ENCODE measurements at regions not wholly inside any gene's neighbourhood (a gene's known extent, or its start where the extent isn't known, plus 50 kb on each side); places are given as distances from the start of the nearest gene placed in this dataset.

- no peak for DNase-seq
Observed at GRCh38 chr4:11039634-11040131, 355.1 kb upstream of the CLNK start.

- no peak for DNase-seq
Observed at GRCh38 chr4:11038926-11039325, 354.4 kb upstream of the CLNK start.

GRCh38 chr4:11037637-11038036, 353.1 kb upstream of the CLNK start:
- DNase-seq = no peak

- no peak for DNase-seq
Observed at GRCh38 chr4:11028334-11028733, 343.8 kb upstream of the CLNK start.

GRCh38 chr4:11021333-11021732, 336.8 kb upstream of the CLNK start:
- DNase-seq = no peak

- DNase-seq = no peak
Observed at GRCh38 chr4:11019451-11020240, 335.1 kb upstream of the CLNK start.

- no peak for DNase-seq
Observed at GRCh38 chr4:11014199-11014598, 329.6 kb upstream of the CLNK start.

GRCh38 chr4:11013094-11013664, 328.6 kb upstream of the CLNK start:
- DNase-seq = no peak

- DNase-seq = no peak
Observed at GRCh38 chr4:11011249-11011648, 326.7 kb upstream of the CLNK start.

GRCh38 chr4:11010624-11011023, 326.1 kb upstream of the CLNK start:
- DNase-seq = no peak

- no peak for DNase-seq
Observed at GRCh38 chr4:11009281-11009680, 324.7 kb upstream of the CLNK start.

GRCh38 chr4:11005300-11005699, 320.7 kb upstream of the CLNK start:
- no peak for DNase-seq

- DNase-seq = no peak
Observed at GRCh38 chr4:11004818-11005217, 320.2 kb upstream of the CLNK start.

- no peak for DNase-seq
Observed at GRCh38 chr4:11002961-11003360, 318.4 kb upstream of the CLNK start.

GRCh38 chr4:10998846-10999245, 314.3 kb upstream of the CLNK start:
- DNase-seq = no peak

- no peak for DNase-seq
Observed at GRCh38 chr4:10984815-10985214, 300.2 kb upstream of the CLNK start.

- no peak for DNase-seq
Observed at GRCh38 chr4:10983885-10984640, 299.5 kb upstream of the CLNK start.

- DNase-seq = peak in 1 of 2 donors; percentile 3
Observed at GRCh38 chr4:10983268-10983667, 298.7 kb upstream of the CLNK start.

- no peak for DNase-seq
Observed at GRCh38 chr4:10982305-10982704, 297.7 kb upstream of the CLNK start.

GRCh38 chr4:10981576-10981975, 297.0 kb upstream of the CLNK start:
- no peak for DNase-seq

GRCh38 chr4:10981096-10981495, 296.5 kb upstream of the CLNK start:
- no peak for DNase-seq

GRCh38 chr4:10979032-10979431, 294.5 kb upstream of the CLNK start:
- DNase-seq = no peak

GRCh38 chr4:10977534-10977933, 293.0 kb upstream of the CLNK start:
- DNase-seq = no peak

- DNase-seq = no peak
Observed at GRCh38 chr4:10974371-10974770, 289.8 kb upstream of the CLNK start.

All from stimulated activated CD4-positive, alpha-beta T cell treated with anti-CD3 and anti-CD28 coated beads, Interleukin-2, amount 100 ng/mL, for 24 hours (primary cell).